ENCODE measurements at regions not wholly inside any gene's neighbourhood (a gene's known extent, or its start where the extent isn't known, plus 50 kb on each side); places are given as distances from the start of the nearest gene placed in this dataset.
A peak's percentile ranks its signal among the peaks of the same experiment; 100 is the strongest.

DNA sequence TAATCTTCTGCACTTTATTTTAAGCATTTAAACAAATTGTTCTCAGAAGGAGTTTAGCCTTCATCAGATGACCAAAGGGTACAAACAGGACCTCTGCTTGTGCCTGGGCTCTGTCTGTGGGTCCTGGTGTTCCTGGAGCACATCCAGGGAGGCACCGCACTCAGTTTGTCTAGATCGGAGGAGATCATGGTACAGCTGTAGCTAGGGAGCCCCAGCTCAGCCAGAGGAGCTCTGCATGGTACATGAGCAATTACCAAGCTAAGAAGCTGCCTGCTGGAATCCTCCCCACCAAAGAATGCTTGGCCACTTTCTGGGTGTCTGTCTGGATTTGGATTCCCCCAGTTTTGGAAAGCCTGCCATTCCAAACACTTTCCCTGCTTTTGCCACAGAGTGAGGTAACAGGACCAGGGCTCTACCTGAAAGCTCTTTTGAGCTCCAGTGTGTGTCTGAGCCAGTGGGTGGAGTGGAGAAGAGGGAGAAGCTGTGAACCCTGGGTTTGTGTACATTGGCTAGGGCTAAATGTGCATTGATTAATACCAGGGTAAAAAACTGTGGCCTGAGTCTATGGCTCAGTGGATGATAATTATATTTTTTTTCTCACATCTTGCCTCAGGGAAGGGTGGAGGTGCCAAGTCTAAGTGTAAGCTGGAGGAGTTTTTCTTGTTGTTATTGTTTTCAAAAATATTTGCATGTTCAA lies 163.7 kb upstream of the IGF1 start:
- H2AK5ac ChIP-seq (ENCODE audit: low read depth, low read length), result no peak overlapping the region
- CTCF ChIA-PET, result no interaction called here

More for the DNA sequence above, 163.7 kb upstream of the IGF1 start:
- no peak overlapping the region for H2BK20ac ChIP-seq (ENCODE audit: low read depth, low read length)
- H3K4ac ChIP-seq (ENCODE audit: low read depth, low read length), result no peak overlapping the region
- H4K20me1 ChIP-seq (ENCODE audit: insufficient read depth, low read length), result no peaks in the 10 kb centered on the region
- no peak overlapping the region for H2BK120ac ChIP-seq (ENCODE audit: low read depth, low read length)
- H4K8ac ChIP-seq (ENCODE audit: low read depth in 2 of 2, low read length in 2 of 2), result no peak overlapping the region
- no CpG with 5 or more reads among the region's 2 CpGs for WGBS, 2 experiments (ENCODE audit: extremely low coverage in 2 of 2, insufficient read length in 1 of 2)
- H3K27me3 ChIP-seq (ENCODE audit: control insufficient read depth, insufficient read depth, low read length), result no peaks in the 10 kb centered on the region; the same call in 1 of the 2 replicates
- H3K18ac ChIP-seq (ENCODE audit: low read depth, low read length), result no peak overlapping the region
- POLR2A ChIA-PET (ENCODE audit: unreplicated experiment), result interaction anchor here (0.6 kb wide), 1 partner anchor 753 kb away, joined by 4 read pairs; no protein-coding TSS in a partner anchor
- BruUV-seq (replicated peaks), result no TSS peak
- in situ Hi-C loops (cut with MboI; ENCODE audit: low sequenced_read_pairs), result no loop called here
- no peak overlapping the region for H2AK9ac ChIP-seq (replicated peaks; ENCODE audit: low read depth, low read length, poor library complexity)
- H3K27ac ChIP-seq (ENCODE audit: insufficient read depth, low read length), result no peak overlapping the region
- no peak overlapping the region for H3K56ac ChIP-seq (ENCODE audit: extremely low read depth, insufficient read depth, low read length)
- no peak overlapping the region for H3K4me2 ChIP-seq (ENCODE audit: low read depth, low read length)
- H2BK5ac ChIP-seq (ENCODE audit: low read depth, low read length, poor library complexity, severe bottlenecking), result no peak overlapping the region
- peak overlapping the region; percentile 18 for H2AFZ ChIP-seq (replicated peaks; ENCODE audit: low read length, poor library complexity)
- H3K14ac ChIP-seq (replicated peaks; ENCODE audit: low read depth, low read length), result no peak overlapping the region
- no peak overlapping the region for H2BK15ac ChIP-seq (ENCODE audit: low read depth, low read length)
- no peak overlapping the region for H4K91ac ChIP-seq (ENCODE audit: insufficient read depth, low read depth, low read length)
- H3K9ac ChIP-seq (ENCODE audit: low read depth, low read length), result no peak overlapping the region
- no peak overlapping the region for H4K5ac ChIP-seq (ENCODE audit: low read depth, low read length)
- H3K79me1 ChIP-seq (ENCODE audit: low read depth in 1 of 2, low read length in 2 of 2), result no peaks in the 10 kb centered on the region
- ATAC-seq (ENCODE audit: low read depth), result no peak
- H3K4me1 ChIP-seq (ENCODE audit: control insufficient read depth, insufficient read depth, low read length), result no peaks in the 10 kb centered on the region; the same call in 1 of the 2 replicates
- TF ChIP-seq, protein P1, sequence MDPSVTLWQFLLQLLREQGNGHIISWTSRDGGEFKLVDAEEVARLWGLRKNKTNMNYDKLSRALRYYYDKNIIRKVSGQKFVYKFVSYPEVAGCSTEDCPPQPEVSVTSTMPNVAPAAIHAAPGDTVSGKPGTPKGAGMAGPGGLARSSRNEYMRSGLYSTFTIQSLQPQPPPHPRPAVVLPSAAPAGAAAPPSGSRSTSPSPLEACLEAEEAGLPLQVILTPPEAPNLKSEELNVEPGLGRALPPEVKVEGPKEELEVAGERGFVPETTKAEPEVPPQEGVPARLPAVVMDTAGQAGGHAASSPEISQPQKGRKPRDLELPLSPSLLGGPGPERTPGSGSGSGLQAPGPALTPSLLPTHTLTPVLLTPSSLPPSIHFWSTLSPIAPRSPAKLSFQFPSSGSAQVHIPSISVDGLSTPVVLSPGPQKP (IDR thresholded peaks at IDR 0.05; ENCODE audit: borderline replicate concordance, low read depth, low read length), result no peak
- TF ChIP-seq MAZ (IDR thresholded peaks at IDR 0.05; ENCODE audit: borderline replicate concordance, low read depth, low read length) (no peak), POLR2A (IDR thresholded peaks at IDR 0.05; ENCODE audit: low read depth, low read length) (no peak), BHLHE40 (IDR thresholded peaks at IDR 0.05; ENCODE audit: low read depth, low read length) (no peak), CHD1 (IDR thresholded peaks at IDR 0.05; ENCODE audit: low read depth, low read length) (no peak), MXI1 (IDR thresholded peaks at IDR 0.05; ENCODE audit: borderline replicate concordance, low read depth, low read length) (no peak), MAFK (IDR thresholded peaks at IDR 0.05; ENCODE audit: low read depth, low read length) (no peak), SMC3 (IDR thresholded peaks at IDR 0.05; ENCODE audit: low read depth, low read length) (no peak), RFX5 (IDR thresholded peaks at IDR 0.05; ENCODE audit: low read depth, low read length) (no peak), NFE2L2 (IDR thresholded peaks at IDR 0.05; ENCODE audit: low read depth, low read length) (no peak), FOS (IDR thresholded peaks at IDR 0.05; ENCODE audit: low read depth, low read length) (no peak), RAD21 (IDR thresholded peaks at IDR 0.05; ENCODE audit: low read length) (no peak)
- TF ChIP-seq, protein P2, sequence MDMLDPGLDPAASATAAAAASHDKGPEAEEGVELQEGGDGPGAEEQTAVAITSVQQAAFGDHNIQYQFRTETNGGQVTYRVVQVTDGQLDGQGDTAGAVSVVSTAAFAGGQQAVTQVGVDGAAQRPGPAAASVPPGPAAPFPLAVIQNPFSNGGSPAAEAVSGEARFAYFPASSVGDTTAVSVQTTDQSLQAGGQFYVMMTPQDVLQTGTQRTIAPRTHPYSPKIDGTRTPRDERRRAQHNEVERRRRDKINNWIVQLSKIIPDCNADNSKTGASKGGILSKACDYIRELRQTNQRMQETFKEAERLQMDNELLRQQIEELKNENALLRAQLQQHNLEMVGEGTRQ (IDR thresholded peaks at IDR 0.05; ENCODE audit: low read depth, low read length), result no peak
- dilution Hi-C loops (cut with HindIII; ENCODE audit: low sequenced_read_pairs, unreplicated experiment), result no loop called here
- no peak overlapping the region for H3K23ac ChIP-seq (ENCODE audit: low read depth, low read length)
- no peak overlapping the region for H3K4me3 ChIP-seq (ENCODE audit: insufficient read depth, low read depth, low read length)
- intact Hi-C loops (cut with micrococcal nuclease), result no loop called here
- no peaks in the 10 kb centered on the region for H3K36me3 ChIP-seq (ENCODE audit: control insufficient read depth, insufficient read depth, low read length)
- H3K9me3 ChIP-seq (ENCODE audit: control insufficient read depth, insufficient read depth, low read length), result no peaks in the 10 kb centered on the region
- no peaks in the 10 kb centered on the region for H3K9me1 ChIP-seq (ENCODE audit: insufficient read depth, low read length)
- DNase-seq, result no peak
